Medulla oblongata (tissue), 1 donor: ENCODE measurements at regions not wholly inside any gene's neighbourhood (a gene's known extent, or its start where the extent isn't known, plus 50 kb on each side); places are given as distances from the start of the nearest gene placed in this dataset.

Experiments
- DNase-seq: peaks from one replicate; pipeline ENCODE4 v3.0.0-alpha.2; 2015; ENCODE audit errors: extremely low spot score

DNA sequence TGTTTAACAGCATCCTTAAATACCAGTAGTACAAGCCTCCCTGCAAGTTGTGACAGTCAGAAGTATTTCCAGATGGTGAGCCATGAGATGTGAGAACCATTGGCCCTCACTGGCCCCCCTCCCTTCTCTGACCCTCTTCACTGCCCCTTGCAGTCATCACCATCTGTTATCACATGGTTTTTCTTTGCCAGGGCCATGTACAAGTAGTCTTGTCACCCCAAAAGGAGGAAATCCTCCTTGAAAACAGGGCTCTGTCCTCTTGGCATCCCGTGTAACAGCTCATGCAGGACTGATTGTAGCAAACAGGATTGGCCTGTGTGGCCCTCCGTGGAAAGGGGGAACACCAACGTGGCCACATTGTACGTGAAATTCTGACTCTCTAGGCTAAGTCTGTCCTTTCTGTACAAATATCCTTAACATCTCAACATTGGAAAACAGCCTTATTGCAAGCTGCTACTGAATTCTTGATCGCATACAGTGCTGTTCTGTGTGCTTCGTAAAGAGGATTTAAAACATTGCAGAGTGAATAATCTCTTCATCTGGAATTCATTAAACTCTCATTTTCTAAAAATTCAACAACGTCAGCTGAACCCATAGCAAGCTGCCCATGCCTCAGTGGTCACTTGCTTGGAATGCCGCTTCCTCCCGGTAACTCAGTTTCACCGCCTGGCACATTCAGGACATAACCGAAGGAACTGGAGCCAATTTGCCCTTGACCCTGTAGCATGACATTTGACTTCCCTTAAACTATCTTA, 171.7 kb downstream of the ATPSCKMT start:
- no peak for DNase-seq

GRCh38 chr5:10073441-10074104, 176.1 kb downstream of the ATPSCKMT start:
- no peak for DNase-seq

- DNase-seq = no peak
Observed at GRCh38 chr5:10069637-10070313, 179.9 kb downstream of the ATPSCKMT start.

DNA sequence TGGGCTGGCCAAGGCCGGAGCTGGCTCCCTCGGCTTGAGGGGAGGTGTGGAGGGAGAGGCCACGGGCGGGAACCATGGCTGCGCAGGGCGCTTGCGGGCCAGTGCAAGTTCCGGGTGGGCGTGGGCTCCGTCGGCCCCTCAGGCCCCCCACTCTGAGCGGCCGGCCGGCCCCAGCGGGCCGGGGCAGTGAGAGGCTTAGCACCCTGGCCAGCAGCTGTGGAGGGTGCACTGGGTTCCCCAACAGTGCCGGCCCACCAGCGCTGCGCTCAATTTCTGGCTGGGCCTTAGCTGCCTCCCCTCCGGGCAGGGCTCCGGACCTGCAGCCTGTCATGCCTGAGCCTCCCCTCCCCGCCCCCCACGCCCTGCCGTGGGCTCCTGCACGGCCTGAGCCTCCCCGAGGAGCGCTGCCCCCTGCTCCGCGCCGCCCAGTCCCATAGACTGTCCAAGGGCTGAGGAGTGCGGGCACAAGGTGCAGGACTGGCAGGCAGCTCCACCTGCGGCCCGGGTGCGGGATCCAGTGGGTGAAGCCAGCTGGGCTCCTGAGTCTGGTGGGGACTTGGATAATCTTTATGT, 184.2 kb downstream of the ATPSCKMT start:
- no peak for DNase-seq

- DNase-seq = peak; percentile 4
Observed at GRCh38 chr5:10064546-10065195, 185.0 kb downstream of the ATPSCKMT start.

GRCh38 chr5:10063997-10064396, 185.7 kb downstream of the ATPSCKMT start:
- DNase-seq = no peak

DNA sequence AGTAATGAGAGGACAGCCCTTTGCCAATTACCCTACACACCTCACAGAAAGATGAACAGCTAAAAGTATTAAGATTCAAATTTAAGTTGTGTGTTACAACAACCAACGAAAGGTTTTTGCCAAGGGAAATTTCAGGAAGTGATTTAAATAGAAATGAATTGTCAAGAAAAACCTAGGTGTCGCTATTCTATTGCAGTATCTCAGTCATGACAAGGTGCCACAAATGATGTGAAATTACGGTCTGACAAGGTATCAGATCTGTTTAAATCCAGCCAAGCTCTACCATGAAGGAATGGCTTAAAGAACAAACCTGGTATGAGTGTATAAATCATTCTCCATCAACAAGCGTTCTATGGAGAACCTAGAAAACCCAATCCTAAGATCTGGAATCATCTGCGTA, 189.7 kb downstream of the ATPSCKMT start:
- DNase-seq = no peak

- DNase-seq = no peak
Observed at GRCh38 chr5:10059556-10059955, 190.1 kb downstream of the ATPSCKMT start.

- no peak for DNase-seq
Observed at GRCh38 chr5:10057356-10057755, 192.3 kb downstream of the ATPSCKMT start.

- no peak for DNase-seq
Observed at GRCh38 chr5:10056228-10056760, 193.4 kb downstream of the ATPSCKMT start.

GRCh38 chr5:10049858-10050455, 199.7 kb downstream of the ATPSCKMT start:
- DNase-seq = no peak

- DNase-seq = no peak
Observed at GRCh38 chr5:10046676-10047075, 203.0 kb downstream of the ATPSCKMT start.

GRCh38 chr5:10045376-10045775, 204.3 kb downstream of the ATPSCKMT start:
- no peak for DNase-seq

- no peak for DNase-seq
Observed at GRCh38 chr5:10036136-10036815, 213.4 kb downstream of the ATPSCKMT start.

GRCh38 chr5:10034001-10034400, 215.7 kb downstream of the ATPSCKMT start:
- no peak for DNase-seq

DNA sequence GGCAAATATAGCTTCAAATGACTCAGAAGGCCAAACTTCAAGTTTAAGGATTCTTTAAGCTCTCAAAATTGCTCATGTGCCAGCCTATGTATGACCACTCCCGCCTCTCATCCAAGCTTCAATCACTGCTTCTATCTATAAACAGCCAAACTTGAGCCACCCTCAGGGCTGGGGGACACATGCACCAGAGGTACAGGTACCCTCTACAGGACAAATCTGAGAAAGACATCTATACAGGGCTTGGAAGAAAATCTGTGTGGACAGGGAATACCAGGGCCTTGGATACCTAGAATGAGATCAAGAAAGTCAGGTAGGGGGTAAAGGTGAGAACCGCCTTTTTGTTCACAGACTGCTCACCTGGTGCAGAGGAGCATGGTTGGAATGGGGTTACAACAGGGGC, 217.9 kb downstream of the ATPSCKMT start:
- no peak for DNase-seq

- DNase-seq = no peak
Observed at GRCh38 chr5:10030219-10030831, 219.4 kb downstream of the ATPSCKMT start.

DNA sequence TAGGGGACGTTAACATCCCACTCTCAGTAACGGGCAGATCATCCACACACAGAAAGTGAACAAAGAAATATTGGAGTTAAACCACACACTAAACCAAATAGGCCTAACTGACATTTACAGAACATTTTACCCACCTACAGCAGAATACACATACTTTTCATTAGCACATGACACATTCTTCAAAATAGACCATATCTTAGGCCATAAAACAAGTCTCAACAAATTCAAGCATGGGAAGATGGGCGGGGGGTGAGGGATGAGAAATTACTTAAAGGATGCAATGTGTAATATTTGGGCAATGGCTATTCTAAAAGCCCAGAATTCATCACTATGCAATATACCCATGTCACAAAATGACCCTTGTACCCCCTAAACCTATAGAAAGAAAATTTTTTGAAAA, 226.2 kb downstream of the ATPSCKMT start:
- DNase-seq = no peak

GRCh38 chr5:10021248-10021647, 228.4 kb downstream of the ATPSCKMT start:
- no peak for DNase-seq

- no peak for DNase-seq
Observed at GRCh38 chr5:10019236-10019635, 230.5 kb downstream of the ATPSCKMT start.
